HepG2 (cell line): ENCODE measurements at regions not wholly inside any gene's neighbourhood (a gene's known extent, or its start where the extent isn't known, plus 50 kb on each side); places are given as distances from the start of the nearest gene placed in this dataset.

Experiments used
- ATAC-seq: fragments of 200-7000 bp; cut with Tn5 transposase; 3 replicates; pipeline ENCODE4 v1.9.1; 2020; ENCODE audit warnings: mild to moderate bottlenecking, moderate library complexity
- BruUV-seq: library from RNA; stranded (reverse); fragments of 400-500 nt; replicated peaks from 2 replicates; lab custom pipeline; 2021; lab: Mats Ljungman, UMichigan
- CTCF ChIA-PET: fragments of 300-600 bp; formaldehyde crosslinking; extraction: SDS; loops from one replicate; lab custom pipeline; 2021; ENCODE audit warnings: low total read pairs, inconsistent platforms, low intra/inter-chr PET ratio; lab: Yijun Ruan, JAX
- POLR2A ChIA-PET: fragments of 350-600 bp; sonication (Branson Sonifier 250); formaldehyde crosslinking; loops from one replicate; lab custom pipeline; 2020; ENCODE audit warnings: antibody characterized with exemption, inconsistent platforms; lab: Yijun Ruan, JAX
- DNase-seq: peaks from one replicate; pipeline ENCODE4 v3.0.0-alpha.2; 2015; ENCODE audit warnings: low spot score
- FAIRE-seq: peaks from 3 replicates; lab custom pipeline; 2011; peaks lifted over from hg19 to GRCh38; lab: Jason Lieb, UNC
- H2AFZ ChIP-seq: one replicate; pipeline ENCODE4 v1.6.1; 2011; ENCODE audit warnings: low read length, inconsistent platforms
- H3K27ac ChIP-seq: fragments of 300-600 bp; 3 replicates; pipeline ENCODE4 v1.8.0; 2011; ENCODE audit warnings: mixed run types, mild to moderate bottlenecking, mixed read lengths, low read length, inconsistent platforms; ENCODE audit not compliant: insufficient read depth; ENCODE audit errors: extremely low read length
- H3K27me3 ChIP-seq, 2 experiments: fragments of 200-600 bp in 1 of 2; 2 replicates in 1 of 2; 3 replicates in 1 of 2; pipeline versions ENCODE4 v1.6.0 to v1.8.0; 2011; ENCODE audit warnings: low read length in 2 of 2, mild to moderate bottlenecking in 2 of 2, moderate library complexity in 2 of 2, inconsistent platforms in 1 of 2; ENCODE audit not compliant: insufficient read depth in 2 of 2, control insufficient read depth in 1 of 2
- H3K36me3 ChIP-seq, 2 experiments: fragments of 200-600 bp in 1 of 2; replicated peaks in 1 of 2; 2 replicates in 1 of 2; 3 replicates in 1 of 2; pipeline versions ENCODE4 v1.5.1 to v1.8.0; 2011; ENCODE audit warnings: low read length in 2 of 2, inconsistent platforms in 1 of 2; ENCODE audit not compliant: insufficient read depth in 2 of 2, control insufficient read depth in 1 of 2
- H3K4me1 ChIP-seq: 2 replicates; pipeline ENCODE4 v1.5.1; 2012; ENCODE audit warnings: low read length, inconsistent platforms; ENCODE audit not compliant: insufficient read depth
- H3K4me2 ChIP-seq: 2 replicates; pipeline ENCODE4 v1.6.0; 2011; ENCODE audit warnings: low read depth, low read length, inconsistent platforms
- H3K4me3 ChIP-seq, 3 experiments: fragments of 200-600 bp in 1 of 3; sonication (generic), shearing (Covaris generic) in 1 of 3; replicated peaks in 1 of 3; 2 replicates each; pipeline ENCODE4 v1.5.1; 2011 to 2016; ENCODE audit warnings: low read length in 3 of 3, inconsistent platforms in 2 of 3, low read depth in 2 of 3, mild to moderate bottlenecking in 2 of 3, control low read depth in 1 of 3, mixed read lengths in 1 of 3; ENCODE audit not compliant: insufficient read depth in 1 of 3
- H3K79me2 ChIP-seq: one replicate; pipeline ENCODE4 v1.6.1; 2011; ENCODE audit warnings: low read length, inconsistent platforms; ENCODE audit not compliant: insufficient read depth
- H3K9ac ChIP-seq: 2 replicates; pipeline ENCODE4 v1.6.0; 2011; ENCODE audit warnings: mild to moderate bottlenecking, low read depth, low read length, inconsistent platforms; ENCODE audit not compliant: insufficient read depth
- H3K9me3 ChIP-seq: 2 replicates; pipeline ENCODE4 v1.5.1; 2012; ENCODE audit warnings: mild to moderate bottlenecking, low read length
- H4K20me1 ChIP-seq: 2 replicates; pipeline ENCODE4 v1.6.0; 2011; ENCODE audit warnings: inconsistent platforms, mild to moderate bottlenecking, low read length, moderate library complexity; ENCODE audit not compliant: insufficient read depth
- ATF2 ChIP-seq: sonication (generic); formaldehyde crosslinking; IDR thresholded peaks from 2 replicates; pipeline ENCODE4 v1.4.0; 2020; ENCODE audit warnings: missing genetic modification reagents
- IRF9 ChIP-seq: sonication (generic); formaldehyde crosslinking; IDR thresholded peaks from 2 replicates; pipeline ENCODE4 v1.8.0; 2022; ENCODE audit warnings: missing genetic modification reagents, mild to moderate bottlenecking, borderline replicate concordance
- MAFG ChIP-seq: sonication (generic); formaldehyde crosslinking; IDR thresholded peaks from 2 replicates; pipeline ENCODE4 v1.5.1; 2020; ENCODE audit warnings: mild to moderate bottlenecking, missing genetic modification reagents
- MTERF4 ChIP-seq: sonication (generic); formaldehyde crosslinking; IDR thresholded peaks from 2 replicates; pipeline ENCODE4 v1.8.0; 2023; ENCODE audit warnings: mild to moderate bottlenecking, missing genetic modification reagents
- ZKSCAN5 ChIP-seq: sonication (generic); formaldehyde crosslinking; IDR thresholded peaks from 2 replicates; pipeline ENCODE4 v1.5.1; 2020; ENCODE audit warnings: mild to moderate bottlenecking, missing genetic modification reagents
- ZNF282 ChIP-seq: fragments of 450-650 bp; IDR thresholded peaks from 2 replicates; pipeline ENCODE4 v1.6.1; 2018; ENCODE audit not compliant: partially characterized antibody
- ZNF816 ChIP-seq: sonication (generic); formaldehyde crosslinking; IDR thresholded peaks from 2 replicates; pipeline ENCODE4 v1.8.0; 2022; ENCODE audit warnings: missing genetic modification reagents, mild to moderate bottlenecking, borderline replicate concordance
- WGBS: methylation state at CpG from one replicate; pipeline ENCODE4 v1.1.6; 2017; ENCODE audit warnings: low lambda C conversion rate; 5-methylcytosine and 5-hydroxymethylcytosine counted together
- in situ Hi-C: cut with HindIII; loops from 2 replicates; pipeline ENCODE4 v1.10.0; 2017; ENCODE audit warnings: low pct_unique_long_range_greater_than_20kb; ENCODE audit not compliant: extremely low pct_ligation_motif_present
- intact Hi-C: fragments of 100-400 bp; cut with micrococcal nuclease; formaldehyde crosslinking; loops from one replicate; pipeline ENCODE4 v1.10.0; 2022; ENCODE audit not compliant: unreplicated experiment

- in situ Hi-C loops (no loop called here), intact Hi-C loops (no loop called here)
- Histone ChIP-seq H2AFZ (no peak overlapping the region), H3K4me3 (no peak overlapping the region), H3K36me3 (no peaks in the 10 kb centered on the region), H3K9me3 (peaks cover 27% of the 10 kb centered on the region), H3K79me2 (no peaks in the 10 kb centered on the region), H3K9ac (no peak overlapping the region), H3K4me2 (no peak overlapping the region), H3K4me1 (no peaks in the 10 kb centered on the region), H3K27ac (no peak overlapping the region), H4K20me1 (no peaks in the 10 kb centered on the region), H3K27me3 (no peaks in the 10 kb centered on the region)
- TF ChIP-seq ZNF282 = no peak
- no peak for TF ChIP-seq ZNF816
- TF ChIP-seq ZKSCAN5 (CRISPR knock-in tag) = no peak
- TF ChIP-seq MAFG (CRISPR knock-in tag) = no peak
- TF ChIP-seq IRF9 (CRISPR knock-in tag) = no peak
- TF ChIP-seq ATF2 (CRISPR knock-in tag) = no peak
- no peak for TF ChIP-seq MTERF4 (CRISPR knock-in tag)
- CTCF ChIA-PET = no interaction called here
- POLR2A ChIA-PET = no interaction called here
- no TSS peak for BruUV-seq
- DNase-seq (no peak), ATAC-seq (no peak), FAIRE-seq (no peak)
- 8% methylated on average over 2 of the region's 2 CpGs for WGBS
Observed at GRCh38 chr14:48786498-48786897, 799.7 kb downstream of the RPS29 start.
